NCI-H748 (cell line): ENCODE measurements at regions not wholly inside any gene's neighbourhood (a gene's known extent, or its start where the extent isn't known, plus 50 kb on each side); places are given as distances from the start of the nearest gene placed in this dataset.

Experiments used
- DNase-seq: peaks from one replicate; lab custom pipeline; 2025; ENCODE audit not compliant: unreplicated experiment; lab: John Stamatoyannopoulos, UW

GRCh38 chr1:61523893-61524605, 200.9 kb downstream of the TM2D1 start:
- DNase-seq: no peak

GRCh38 chr1:61523229-61523628, 201.7 kb downstream of the TM2D1 start:
- DNase-seq: no peak

GRCh38 chr1:61520401-61520800, 204.5 kb downstream of the TM2D1 start:
- no peak for DNase-seq

GRCh38 chr1:61519631-61520030, 205.3 kb downstream of the TM2D1 start:
- DNase-seq: no peak

- DNase-seq: no peak
Measured at GRCh38 chr1:61518670-61519400, 206.1 kb downstream of the TM2D1 start.

- DNase-seq: no peak
Measured at GRCh38 chr1:61517345-61517744, 207.6 kb downstream of the TM2D1 start.

GRCh38 chr1:61515096-61515495, 209.8 kb downstream of the TM2D1 start:
- no peak for DNase-seq
